Spleen (tissue), 11 donors: ENCODE measurements at regions not wholly inside any gene's neighbourhood (a gene's known extent, or its start where the extent isn't known, plus 50 kb on each side); places are given as distances from the start of the nearest gene placed in this dataset.
"Not testable (repeated sequence)": the region's sequence is repeated elsewhere in the genome, so short reads cannot be mapped to it uniquely, and the experiment has no call there.

ENCODE experiments used
- DNase-seq: peaks from one replicate; pipeline ENCODE4 v3.0.0-alpha.2; 2020
- H3K27ac ChIP-seq, 8 donors: fragments of 200-600 bp; sonication (generic) in 7 of 8; 1 replicate in 4 of 8; 2 replicates in 4 of 8; pipeline versions ENCODE4 v1.5.0 to v1.8.0; 2016 to 2021; ENCODE audit warnings: inconsistent platforms in 4 of 8, mild to moderate bottlenecking in 4 of 8, moderate library complexity in 1 of 8
- H3K27me3 ChIP-seq, 7 donors: fragments of 200-600 bp; sonication (generic) in 6 of 7; replicated peaks in 1 of 7; 1 replicate in 4 of 7; 2 replicates in 3 of 7; pipeline versions ENCODE4 v1.5.0 to v1.8.0; 2016 to 2021; ENCODE audit warnings: inconsistent platforms in 3 of 7, mild to moderate bottlenecking in 1 of 7
- H3K36me3 ChIP-seq, 6 donors: fragments of 200-600 bp; sonication (generic) in 5 of 6; 1 replicate in 4 of 6; 2 replicates in 2 of 6; pipeline versions ENCODE4 v1.5.0 to v1.8.0; 2016 to 2021; ENCODE audit warnings: inconsistent platforms in 2 of 6
- H3K4me1 ChIP-seq, 6 donors: fragments of 200-600 bp; sonication (generic) in 5 of 6; 1 replicate in 3 of 6; 2 replicates in 3 of 6; pipeline versions ENCODE4 v1.5.0 to v1.8.0; 2016 to 2021; ENCODE audit warnings: inconsistent platforms in 3 of 6
- H3K4me3 ChIP-seq, 8 donors: fragments of 200-600 bp; sonication (generic) in 7 of 8; 1 replicate in 4 of 8; 2 replicates in 4 of 8; pipeline versions ENCODE4 v1.5.0 to v1.8.0; 2016 to 2021; ENCODE audit warnings: inconsistent platforms in 4 of 8, mild to moderate bottlenecking in 4 of 8, moderate library complexity in 2 of 8
- H3K9me3 ChIP-seq, 8 donors: fragments of 200-600 bp; sonication (generic) in 7 of 8; 1 replicate in 4 of 8; 2 replicates in 4 of 8; pipeline versions ENCODE4 v1.5.0 to v1.8.0; 2016 to 2021; ENCODE audit warnings: inconsistent platforms in 4 of 8
- POLR2A ChIP-seq, 3 donors: fragments of 450-650 bp; IDR thresholded peaks; one replicate each; pipeline ENCODE4 v1.5.1; 2017; ENCODE audit warnings: antibody characterized with exemption in 3 of 3, mild to moderate bottlenecking in 1 of 3
- POLR2AphosphoS5 ChIP-seq, 3 donors: sonication (generic); formaldehyde crosslinking; IDR thresholded peaks; one replicate each; pipeline ENCODE4 v1.5.1; 2017; ENCODE audit warnings: antibody characterized with exemption in 3 of 3
- WGBS, 5 donors: extraction: QIAGEN DNeasy Blood & Tissue Kit in 3 of 5; methylation state at CpG; one replicate each; pipeline versions ENCODE4 v1.1.5 to v1.1.7; 2013 to 2018; 5-methylcytosine and 5-hydroxymethylcytosine counted together
- intact Hi-C: fragments of 100-400 bp; cut with DNase I; formaldehyde crosslinking; loops from one replicate; pipeline ENCODE4 v1.15.0; 2023; ENCODE audit warnings: low total_unique reads
- TF ChIP-seq, protein P1 (sequence below), 11 experiments: fragments of 200-600 bp in 7 of 11; fragments of 450-650 bp in 4 of 11; sonication (generic) in 4 of 11; IDR thresholded peaks in 8 of 11; conservative IDR thresholded peaks in 3 of 11; 1 replicate in 7 of 11; 2 replicates in 4 of 11; pipeline versions ENCODE4 v1.4.0 to v1.8.0; 2016 to 2021; ENCODE audit warnings: antibody characterized with exemption in 11 of 11, inconsistent platforms in 4 of 11, mild to moderate bottlenecking in 1 of 11
- donor health status: healthy with polysubstance abuse.
- donor health status: DM: no; HTN: no; CAD: no; lungs with moderate emphysema.
- donor health status: DM: no; HTN: no; CAD: no.
- donor health status: Bipolar disorder and iron deficiency.
- donor health status: healthy.
- donor health status: DM: no; HTN: no; CAD: no.
- donor health status: DM: yes; HTN: yes; CAD: no.

DNA sequence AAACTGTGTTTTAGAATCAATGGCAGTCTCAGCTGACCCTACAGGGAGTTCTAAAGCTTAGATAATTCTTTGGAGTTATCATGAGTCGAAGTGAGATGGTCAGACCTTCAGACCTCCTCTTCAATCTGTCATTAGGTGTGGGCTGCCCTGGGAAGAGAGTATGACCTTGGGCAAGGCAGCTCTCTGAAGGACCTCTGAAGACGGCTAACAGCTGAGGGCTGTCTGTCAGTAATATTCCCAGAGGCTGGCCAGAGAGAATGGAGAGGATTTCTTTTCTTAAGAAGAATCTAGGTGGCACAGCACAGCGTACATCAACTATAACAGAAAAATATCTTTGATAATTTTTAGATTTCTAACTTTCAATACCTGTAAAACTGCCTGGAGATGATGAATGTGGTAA, 379.4 kb downstream of the ZNF674 start:
- WGBS, 5 donors, result 61 to 87% (median 66%) methylated on average over 3 of the region's 3 CpGs
- Histone ChIP-seq H3K27me3 (no peaks in the 10 kb centered on the region), H3K27ac (no peak overlapping the region), H3K9me3 (no peaks in the 10 kb centered on the region), H3K4me3 (no peak overlapping the region), H3K4me1 (no peaks in the 10 kb centered on the region), H3K36me3 (no peaks in the 10 kb centered on the region)
- intact Hi-C loops, result no loop called here
- TF ChIP-seq POLR2A (IDR thresholded peaks at IDR 0.05) (no peak), POLR2AphosphoS5 (IDR thresholded peaks at IDR 0.05) (no peak)
- TF ChIP-seq, protein P1, sequence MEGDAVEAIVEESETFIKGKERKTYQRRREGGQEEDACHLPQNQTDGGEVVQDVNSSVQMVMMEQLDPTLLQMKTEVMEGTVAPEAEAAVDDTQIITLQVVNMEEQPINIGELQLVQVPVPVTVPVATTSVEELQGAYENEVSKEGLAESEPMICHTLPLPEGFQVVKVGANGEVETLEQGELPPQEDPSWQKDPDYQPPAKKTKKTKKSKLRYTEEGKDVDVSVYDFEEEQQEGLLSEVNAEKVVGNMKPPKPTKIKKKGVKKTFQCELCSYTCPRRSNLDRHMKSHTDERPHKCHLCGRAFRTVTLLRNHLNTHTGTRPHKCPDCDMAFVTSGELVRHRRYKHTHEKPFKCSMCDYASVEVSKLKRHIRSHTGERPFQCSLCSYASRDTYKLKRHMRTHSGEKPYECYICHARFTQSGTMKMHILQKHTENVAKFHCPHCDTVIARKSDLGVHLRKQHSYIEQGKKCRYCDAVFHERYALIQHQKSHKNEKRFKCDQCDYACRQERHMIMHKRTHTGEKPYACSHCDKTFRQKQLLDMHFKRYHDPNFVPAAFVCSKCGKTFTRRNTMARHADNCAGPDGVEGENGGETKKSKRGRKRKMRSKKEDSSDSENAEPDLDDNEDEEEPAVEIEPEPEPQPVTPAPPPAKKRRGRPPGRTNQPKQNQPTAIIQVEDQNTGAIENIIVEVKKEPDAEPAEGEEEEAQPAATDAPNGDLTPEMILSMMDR (IDR thresholded peaks at IDR 0.05 in 8 of 11, conservative IDR thresholded peaks at IDR 0.05 in 3 of 11), result no peak
- DNase-seq, result no peak

GRCh38 chrX:46165411-46165810, 379.8 kb downstream of the ZNF674 start:
- Histone ChIP-seq H3K27me3 (no peaks in the 10 kb centered on the region), H3K27ac (no peak overlapping the region), H3K36me3 (no peaks in the 10 kb centered on the region), H3K9me3 (no peaks in the 10 kb centered on the region), H3K4me3 (no peak overlapping the region), H3K4me1 (no peaks in the 10 kb centered on the region)
- TF ChIP-seq, protein P1 (IDR thresholded peaks at IDR 0.05 in 8 of 11, conservative IDR thresholded peaks at IDR 0.05 in 3 of 11), result no peak
- TF ChIP-seq POLR2A (IDR thresholded peaks at IDR 0.05) (no peak), POLR2AphosphoS5 (IDR thresholded peaks at IDR 0.05) (no peak)
- 72 to 91% (median 87%) methylated on average over 2 of the region's 2 CpGs for WGBS, 5 donors
- intact Hi-C loops, result no loop called here
- DNase-seq, result no peak

DNA sequence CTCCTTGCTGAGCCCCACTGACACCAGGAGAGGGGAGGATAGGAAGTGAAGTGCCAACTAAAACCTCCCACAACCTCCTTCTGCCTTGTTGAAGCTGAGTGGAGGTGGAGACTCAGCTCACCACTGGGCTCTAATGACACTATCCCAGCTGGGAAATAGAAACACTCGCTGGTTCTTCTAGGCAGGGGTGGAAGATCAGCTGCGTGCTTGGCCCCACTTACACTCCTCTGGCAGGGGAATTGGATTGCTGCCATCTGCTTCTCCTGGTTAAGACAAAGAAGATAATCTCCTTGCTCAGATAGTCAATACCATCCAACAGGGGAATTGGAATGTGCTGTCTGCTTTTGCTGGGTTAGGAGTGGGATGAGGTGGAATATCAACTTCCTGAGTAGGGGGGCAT, 392.5 kb downstream of the ZNF674 start:
- H3K27me3 ChIP-seq, result peaks cover 0 to 5% (median 0%) of the 10 kb centered on the region in 7 donors
- TF ChIP-seq POLR2AphosphoS5 (IDR thresholded peaks at IDR 0.05) (no peak), POLR2A (IDR thresholded peaks at IDR 0.05) (no peak)
- TF ChIP-seq, protein P1 (IDR thresholded peaks at IDR 0.05 in 8 of 11, conservative IDR thresholded peaks at IDR 0.05 in 3 of 11), result no peak
- no peaks in the 10 kb centered on the region for H3K9me3 ChIP-seq
- no peaks in the 10 kb centered on the region for H3K4me1 ChIP-seq
- no peak overlapping the region for H3K27ac ChIP-seq
- H3K4me3 ChIP-seq, result no peak overlapping the region
- intact Hi-C loops, result no loop called here
- H3K36me3 ChIP-seq, result no peaks in the 10 kb centered on the region
- 64 to 81% (median 76%) methylated on average over 2 of the region's 2 CpGs; no CpG with 5 or more reads in 1 of the 5 donors for WGBS, 5 donors
- DNase-seq, result no peak

DNA sequence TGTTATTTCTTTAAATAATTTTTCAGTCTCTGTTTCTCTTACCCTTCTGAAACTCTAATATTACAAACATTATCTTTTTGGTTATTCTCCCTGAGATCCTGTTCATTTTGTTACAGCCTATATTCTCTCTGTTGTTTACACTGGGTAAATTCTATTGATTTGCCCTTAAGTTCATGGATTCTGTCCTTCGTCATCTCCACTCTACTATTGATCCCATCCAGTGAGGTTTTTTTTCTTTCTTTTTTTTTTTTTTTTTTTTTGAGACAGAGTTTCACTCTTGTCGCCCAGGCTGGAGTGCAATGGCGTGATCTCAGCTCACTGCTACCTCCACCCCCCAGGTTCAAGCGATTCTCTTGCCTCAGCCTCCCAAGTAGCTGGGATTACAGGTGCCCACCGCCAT, 393.9 kb downstream of the ZNF674 start:
- H3K4me3 ChIP-seq, H3K36me3 ChIP-seq, H3K27me3 ChIP-seq, intact Hi-C loops, H3K27ac ChIP-seq, H3K4me1 ChIP-seq, H3K9me3 ChIP-seq, DNase-seq: not testable (repeated sequence)
- 88 to 100% (median 93%) methylated on average over 3 to 5 of the region's 5 CpGs for WGBS, 5 donors

DNA sequence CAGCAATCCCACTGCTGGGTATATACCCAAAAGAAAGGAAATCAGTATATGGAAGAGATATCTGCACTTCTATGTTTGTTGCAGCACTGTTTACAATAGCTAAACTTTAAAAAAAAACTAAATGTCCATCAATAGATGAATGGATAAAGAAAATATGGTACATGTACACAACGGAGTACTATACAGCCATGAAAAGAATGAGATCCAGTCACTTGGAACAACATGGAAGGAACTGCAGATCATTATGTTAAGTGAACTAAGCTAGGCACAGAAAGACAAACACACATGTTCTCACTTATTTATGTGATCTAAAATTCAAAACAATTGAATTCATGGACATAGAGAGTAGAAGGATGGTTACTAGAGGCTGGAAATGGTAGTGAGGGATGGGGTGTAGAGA, 400.7 kb downstream of the ZNF674 start:
- DNase-seq, result no peak
- TF ChIP-seq, protein P1 (IDR thresholded peaks at IDR 0.05 in 8 of 11, conservative IDR thresholded peaks at IDR 0.05 in 3 of 11), result no peak
- TF ChIP-seq POLR2A (IDR thresholded peaks at IDR 0.05) (no peak), POLR2AphosphoS5 (IDR thresholded peaks at IDR 0.05) (no peak)
- Histone ChIP-seq H3K27ac (no peak overlapping the region), H3K27me3 (no peaks in the 10 kb centered on the region), H3K4me3 (no peak overlapping the region), H3K9me3 (peaks cover 0 to 10% (median 0%) of the 10 kb centered on the region in 8 donors), H3K4me1 (no peaks in the 10 kb centered on the region), H3K36me3 (no peaks in the 10 kb centered on the region)
- intact Hi-C loops, result no loop called here
- 87 to 97% (median 95%) methylated on average over 1 of the region's 1 CpG for WGBS, 5 donors
